ENCODE measurements at regions not wholly inside any gene's neighbourhood (a gene's known extent, or its start where the extent isn't known, plus 50 kb on each side); places are given as distances from the start of the nearest gene placed in this dataset.

DNA sequence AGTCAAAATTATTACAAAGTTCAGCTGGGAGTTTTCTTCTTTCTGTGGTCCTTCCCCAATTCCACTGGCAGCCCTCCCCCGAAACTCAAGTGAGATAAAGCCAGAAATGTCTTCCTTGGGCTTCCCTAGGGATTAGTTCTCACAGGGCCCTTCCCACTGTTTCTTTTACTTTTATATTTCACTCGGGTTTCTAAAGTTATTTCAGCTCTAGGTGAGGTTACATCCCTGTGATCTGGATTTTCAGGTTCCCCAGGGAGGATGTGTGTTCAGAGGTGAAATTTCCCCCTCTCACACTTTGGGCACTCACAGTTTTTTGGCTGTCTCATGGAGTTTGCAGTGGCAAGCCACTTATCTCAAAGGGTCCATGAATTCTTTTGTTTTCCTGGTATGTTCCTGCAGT lies 77.3 kb downstream of the DRAM2 start (continued):
- TF ChIP-seq, protein P1, sequence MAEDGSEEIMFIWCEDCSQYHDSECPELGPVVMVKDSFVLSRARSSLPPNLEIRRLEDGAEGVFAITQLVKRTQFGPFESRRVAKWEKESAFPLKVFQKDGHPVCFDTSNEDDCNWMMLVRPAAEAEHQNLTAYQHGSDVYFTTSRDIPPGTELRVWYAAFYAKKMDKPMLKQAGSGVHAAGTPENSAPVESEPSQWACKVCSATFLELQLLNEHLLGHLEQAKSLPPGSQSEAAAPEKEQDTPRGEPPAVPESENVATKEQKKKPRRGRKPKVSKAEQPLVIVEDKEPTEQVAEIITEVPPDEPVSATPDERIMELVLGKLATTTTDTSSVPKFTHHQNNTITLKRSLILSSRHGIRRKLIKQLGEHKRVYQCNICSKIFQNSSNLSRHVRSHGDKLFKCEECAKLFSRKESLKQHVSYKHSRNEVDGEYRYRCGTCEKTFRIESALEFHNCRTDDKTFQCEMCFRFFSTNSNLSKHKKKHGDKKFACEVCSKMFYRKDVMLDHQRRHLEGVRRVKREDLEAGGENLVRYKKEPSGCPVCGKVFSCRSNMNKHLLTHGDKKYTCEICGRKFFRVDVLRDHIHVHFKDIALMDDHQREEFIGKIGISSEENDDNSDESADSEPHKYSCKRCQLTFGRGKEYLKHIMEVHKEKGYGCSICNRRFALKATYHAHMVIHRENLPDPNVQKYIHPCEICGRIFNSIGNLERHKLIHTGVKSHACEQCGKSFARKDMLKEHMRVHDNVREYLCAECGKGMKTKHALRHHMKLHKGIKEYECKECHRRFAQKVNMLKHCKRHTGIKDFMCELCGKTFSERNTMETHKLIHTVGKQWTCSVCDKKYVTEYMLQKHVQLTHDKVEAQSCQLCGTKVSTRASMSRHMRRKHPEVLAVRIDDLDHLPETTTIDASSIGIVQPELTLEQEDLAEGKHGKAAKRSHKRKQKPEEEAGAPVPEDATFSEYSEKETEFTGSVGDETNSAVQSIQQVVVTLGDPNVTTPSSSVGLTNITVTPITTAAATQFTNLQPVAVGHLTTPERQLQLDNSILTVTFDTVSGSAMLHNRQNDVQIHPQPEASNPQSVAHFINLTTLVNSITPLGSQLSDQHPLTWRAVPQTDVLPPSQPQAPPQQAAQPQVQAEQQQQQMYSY (CRISPR knock-in tag; IDR thresholded peaks at IDR 0.05) = no peak
- TF ChIP-seq NR1H2 (CRISPR knock-in tag; IDR thresholded peaks at IDR 0.05) (no peak), CBFB (CRISPR knock-in tag; IDR thresholded peaks at IDR 0.05; ENCODE audit: low read depth) (no peak), TCF7 (CRISPR knock-in tag; IDR thresholded peaks at IDR 0.05; ENCODE audit: low read depth) (no peak), SOX15 (CRISPR knock-in tag; IDR thresholded peaks at IDR 0.05) (no peak), NFATC4 (CRISPR knock-in tag; IDR thresholded peaks at IDR 0.05) (no peak)

DNA sequence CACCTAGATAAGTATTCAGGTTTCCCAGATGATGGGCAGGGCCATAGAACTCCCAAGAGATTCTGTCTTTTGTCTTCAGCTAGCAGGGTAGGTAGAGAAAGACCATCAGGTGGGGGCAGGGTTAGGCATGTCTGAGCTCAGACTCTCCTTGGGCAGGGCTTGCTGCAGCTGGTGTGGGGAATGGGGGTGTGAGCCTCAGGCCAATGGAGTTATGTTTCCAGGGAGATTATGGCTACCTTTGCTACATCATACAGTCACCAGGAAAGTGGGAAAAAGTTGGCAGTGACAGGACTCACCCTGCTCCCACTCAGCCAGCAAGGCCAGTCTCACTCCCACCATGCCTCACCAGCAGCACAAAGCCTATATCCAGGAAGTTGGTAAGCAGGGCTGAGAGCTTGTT lies 77.8 kb downstream of the DRAM2 start:
- Mint-ChIP-seq H3K9me3 (peaks cover 46% of the 10 kb centered on the region), H3K4me3 (no peak overlapping the region), H3K27me3 (ENCODE audit: low read depth) (peaks cover 7% of the 10 kb centered on the region), H3K27ac (no peak overlapping the region), H3K4me1 (no peaks in the 10 kb centered on the region; the same call in 1 of the 2 replicates), H3K36me3 (peaks cover 8% of the 10 kb centered on the region)
- DNase-seq (ENCODE audit: low spot score) (no peak), ATAC-seq (no peak)
- CTCF ChIA-PET = interaction anchor here (2.8 kb wide), 1 partner anchor 32 kb away, joined by 8 read pairs; no protein-coding TSS in a partner anchor
- POLR2A ChIA-PET = no interaction called here
- TF ChIP-seq NR3C1 (CRISPR knock-in tag; conservative IDR thresholded peaks at IDR 0.05; ENCODE audit: low read depth) (no peak), ETV6 (CRISPR knock-in tag; IDR thresholded peaks at IDR 0.05) (no peak), ZNF232 (CRISPR knock-in tag; IDR thresholded peaks at IDR 0.05) (no peak), TCF7 (CRISPR knock-in tag; IDR thresholded peaks at IDR 0.05; ENCODE audit: low read depth) (no peak), ESRRA (CRISPR knock-in tag; IDR thresholded peaks at IDR 0.05; ENCODE audit: borderline replicate concordance) (no peak), ZNF219 (CRISPR knock-in tag; IDR thresholded peaks at IDR 0.05; ENCODE audit: borderline replicate concordance) (no peak), ATF1 (CRISPR knock-in tag; IDR thresholded peaks at IDR 0.05) (no peak), ZNF671 (CRISPR knock-in tag; IDR thresholded peaks at IDR 0.05) (no peak), ZNF423 (CRISPR knock-in tag; IDR thresholded peaks at IDR 0.05) (no peak), ZNF317 (CRISPR knock-in tag; IDR thresholded peaks at IDR 0.05; ENCODE audit: borderline replicate concordance, low read depth) (no peak), ZNF396 (CRISPR knock-in tag; IDR thresholded peaks at IDR 0.05; ENCODE audit: borderline replicate concordance) (no peak)
- TF ChIP-seq, protein P2, sequence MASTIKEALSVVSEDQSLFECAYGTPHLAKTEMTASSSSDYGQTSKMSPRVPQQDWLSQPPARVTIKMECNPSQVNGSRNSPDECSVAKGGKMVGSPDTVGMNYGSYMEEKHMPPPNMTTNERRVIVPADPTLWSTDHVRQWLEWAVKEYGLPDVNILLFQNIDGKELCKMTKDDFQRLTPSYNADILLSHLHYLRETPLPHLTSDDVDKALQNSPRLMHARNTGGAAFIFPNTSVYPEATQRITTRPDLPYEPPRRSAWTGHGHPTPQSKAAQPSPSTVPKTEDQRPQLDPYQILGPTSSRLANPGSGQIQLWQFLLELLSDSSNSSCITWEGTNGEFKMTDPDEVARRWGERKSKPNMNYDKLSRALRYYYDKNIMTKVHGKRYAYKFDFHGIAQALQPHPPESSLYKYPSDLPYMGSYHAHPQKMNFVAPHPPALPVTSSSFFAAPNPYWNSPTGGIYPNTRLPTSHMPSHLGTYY (CRISPR knock-in tag; IDR thresholded peaks at IDR 0.05) = no peak
- TF ChIP-seq, protein P1 (CRISPR knock-in tag; IDR thresholded peaks at IDR 0.05) = no peak

GRCh38 chr1:111054656-111055055 lies 85.2 kb downstream of the DRAM2 start:
- Mint-ChIP-seq H3K27ac (no peak overlapping the region), H3K4me3 (no peak overlapping the region), H3K4me1 (peaks cover 5% of the 10 kb centered on the region; the same call in 1 of the 2 replicates), H3K27me3 (ENCODE audit: low read depth) (peaks cover 8% of the 10 kb centered on the region), H3K36me3 (no peaks in the 10 kb centered on the region), H3K9me3 (peaks cover 26% of the 10 kb centered on the region)
- DNase-seq (ENCODE audit: low spot score) = no peak
- CTCF ChIA-PET = no interaction called here
- POLR2A ChIA-PET = no interaction called here
- ATAC-seq = no peak
- TF ChIP-seq FOXP1 (CRISPR knock-in tag; IDR thresholded peaks at IDR 0.05; ENCODE audit: borderline replicate concordance) (no peak), NR1H2 (CRISPR knock-in tag; IDR thresholded peaks at IDR 0.05) (no peak), ZNF138 (CRISPR knock-in tag; conservative IDR thresholded peaks at IDR 0.05) (no peak), TCF7 (CRISPR knock-in tag; IDR thresholded peaks at IDR 0.05; ENCODE audit: low read depth) (no peak), RELA (CRISPR knock-in tag; IDR thresholded peaks at IDR 0.05; ENCODE audit: borderline replicate concordance) (no peak), NFE2L1 (CRISPR knock-in tag; IDR thresholded peaks at IDR 0.05) (no peak), ZNF425 (CRISPR knock-in tag; conservative IDR thresholded peaks at IDR 0.05) (no peak), E2F1 (CRISPR knock-in tag; IDR thresholded peaks at IDR 0.05) (no peak)
